Left lobe of liver (tissue), 2 donors: ENCODE measurements at regions not wholly inside any gene's neighbourhood (a gene's known extent, or its start where the extent isn't known, plus 50 kb on each side); places are given as distances from the start of the nearest gene placed in this dataset.

Experiments
- ATAC-seq: fragments of 200-7000 bp; cut with Tn5 transposase; one replicate; pipeline ENCODE4 v1.9.1; 2020; ENCODE audit warnings: mild to moderate bottlenecking, moderate library complexity
- DNase-seq: peaks from one replicate; pipeline ENCODE4 v3.0.0-alpha.2; 2020; ENCODE audit warnings: low spot score
- donor health status: DM: no; HTN: no; CAD: no; lungs with moderate emphysema.
- donor health status: DM: no; HTN: yes; CAD: no.

DNA sequence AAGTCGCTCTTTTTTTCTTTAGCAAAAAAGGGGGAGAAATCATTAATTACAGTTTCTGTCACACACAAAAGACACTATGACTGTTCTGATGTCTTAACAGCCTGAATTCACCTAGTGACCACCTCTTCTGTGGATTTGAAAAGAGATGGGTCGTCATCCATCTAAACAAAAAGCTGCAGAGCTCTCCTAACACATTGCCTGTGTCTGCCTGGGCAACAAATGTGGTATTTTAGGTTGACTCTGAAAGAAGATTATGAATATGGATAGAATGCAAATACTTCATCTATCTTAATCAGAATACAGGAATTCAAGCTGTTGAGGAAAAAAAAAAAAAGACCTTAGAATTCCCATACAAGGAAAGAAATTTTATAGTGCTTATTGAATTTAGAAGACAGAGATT, 304.4 kb upstream of the ADGRL2 start:
- DNase-seq, result no peak
- no peak for ATAC-seq

DNA sequence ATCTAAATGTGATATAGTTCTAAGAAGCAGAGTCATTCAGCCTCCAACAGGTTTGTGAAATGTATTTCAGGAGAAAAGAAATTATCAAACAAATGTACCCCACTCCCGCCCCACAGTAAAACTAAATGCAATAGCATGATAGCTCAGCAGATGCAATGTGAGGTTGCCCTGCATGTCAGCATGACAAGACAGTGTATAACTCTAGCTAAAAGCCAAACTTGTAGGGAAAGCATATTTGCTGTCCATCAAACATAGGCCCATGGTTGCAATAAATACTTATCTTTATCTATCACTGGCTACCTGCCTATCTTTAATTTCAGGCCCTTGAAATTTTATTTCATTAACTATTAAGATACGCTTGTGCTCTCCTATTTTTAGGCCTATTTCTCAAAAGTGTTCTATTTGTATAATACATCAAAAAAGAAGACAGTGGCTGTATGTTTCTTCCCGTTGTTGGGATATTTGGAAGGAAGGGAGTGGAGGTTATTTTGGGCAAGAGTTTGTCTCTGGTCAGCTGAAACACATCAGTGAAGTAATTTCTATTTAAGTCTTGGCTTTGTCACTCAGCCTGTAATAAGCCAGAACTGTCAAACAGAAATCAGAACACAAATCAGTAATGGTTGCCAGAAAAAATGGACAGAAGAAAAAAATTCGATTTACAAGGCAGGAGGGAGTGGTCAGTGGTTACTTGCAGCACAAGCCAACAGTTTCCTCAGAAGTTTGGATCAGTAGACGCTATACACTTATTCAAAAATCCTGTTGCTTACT, 307.4 kb upstream of the ADGRL2 start:
- ATAC-seq (no peak), DNase-seq (no peak)

DNA sequence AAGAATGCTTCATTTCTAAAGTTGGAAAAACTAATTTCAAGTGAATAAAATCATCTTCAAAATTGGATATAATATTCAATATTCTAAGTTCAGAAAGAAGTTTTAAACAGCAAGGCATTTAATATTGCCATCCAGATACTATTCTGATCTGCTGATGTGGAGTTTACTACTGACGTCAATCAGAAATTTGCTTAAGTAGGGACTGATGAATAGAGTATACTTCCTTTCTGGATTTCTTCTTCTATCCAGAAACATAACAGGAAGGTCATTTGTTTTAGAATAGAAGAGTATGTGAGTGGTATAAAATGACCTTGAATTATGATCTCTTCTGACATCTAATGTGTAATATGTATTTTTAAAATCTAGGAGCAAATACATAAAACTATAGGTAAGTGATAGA, 308.1 kb upstream of the ADGRL2 start:
- DNase-seq (no peak), ATAC-seq (no peak)

DNA sequence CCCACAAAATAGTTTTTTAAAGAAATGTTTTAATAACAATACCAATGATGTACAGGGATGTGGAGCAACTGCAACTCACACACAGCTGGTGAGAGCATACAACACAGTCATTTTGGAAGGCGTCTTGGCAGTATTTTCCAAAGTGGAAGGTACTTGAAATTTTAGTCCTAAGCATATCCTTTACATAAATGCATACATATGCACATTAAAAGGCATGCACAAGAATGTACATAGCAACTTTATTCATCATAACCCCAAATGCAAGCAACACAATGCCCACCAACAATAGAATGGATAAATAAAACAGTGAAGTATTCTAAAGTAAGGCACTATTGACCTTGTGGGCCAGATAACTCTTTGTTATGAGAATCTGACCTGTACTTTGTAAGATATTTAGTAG, 310.1 kb upstream of the ADGRL2 start:
- no peak for DNase-seq
- ATAC-seq, result no peak

DNA sequence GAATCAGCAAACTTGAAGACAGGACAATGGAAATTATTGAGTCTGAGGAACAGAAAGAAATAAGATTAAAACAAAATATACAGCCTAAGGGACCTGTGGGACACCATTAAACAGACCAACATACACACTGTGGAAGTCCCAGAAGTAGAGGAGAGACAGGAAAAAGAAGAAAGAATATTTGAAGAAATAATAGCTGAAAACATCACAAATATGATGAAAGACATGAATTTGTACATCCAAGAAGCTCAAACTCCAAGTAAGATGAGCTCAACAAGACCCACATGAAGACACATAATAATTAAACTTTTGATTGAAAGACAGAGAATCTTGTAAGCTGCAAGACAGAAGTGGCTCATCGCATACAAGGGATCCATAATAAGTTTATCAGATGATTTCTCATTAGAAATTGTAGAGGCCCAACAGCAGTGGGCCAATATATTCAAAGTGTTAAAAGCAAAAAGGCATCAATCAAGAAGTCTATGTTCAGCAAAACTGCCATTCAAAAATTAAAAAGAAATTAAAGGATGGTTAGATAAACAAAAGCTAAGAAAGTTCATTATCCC, 311.3 kb upstream of the ADGRL2 start:
- no peak for ATAC-seq
- DNase-seq, result no peak

DNA sequence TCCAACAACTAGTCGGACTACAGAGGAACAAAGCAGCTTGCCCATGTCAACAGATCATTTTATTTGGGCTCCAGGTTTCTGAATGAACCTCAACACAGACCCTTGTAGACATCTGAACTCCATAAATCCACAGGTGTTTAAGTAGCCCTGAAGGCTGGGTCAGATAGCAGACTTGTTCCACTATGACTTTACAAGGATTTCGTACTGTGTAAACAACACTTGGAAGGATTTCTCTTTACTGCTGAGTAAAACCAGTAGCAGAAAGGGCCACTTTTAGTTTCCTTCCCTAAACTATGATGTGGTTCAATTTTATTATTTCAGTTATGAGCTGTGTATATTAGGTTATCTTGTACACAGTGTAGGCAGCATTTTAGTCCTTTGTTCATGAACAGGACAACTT, 316.4 kb upstream of the ADGRL2 start:
- DNase-seq (no peak), ATAC-seq (no peak)

DNA sequence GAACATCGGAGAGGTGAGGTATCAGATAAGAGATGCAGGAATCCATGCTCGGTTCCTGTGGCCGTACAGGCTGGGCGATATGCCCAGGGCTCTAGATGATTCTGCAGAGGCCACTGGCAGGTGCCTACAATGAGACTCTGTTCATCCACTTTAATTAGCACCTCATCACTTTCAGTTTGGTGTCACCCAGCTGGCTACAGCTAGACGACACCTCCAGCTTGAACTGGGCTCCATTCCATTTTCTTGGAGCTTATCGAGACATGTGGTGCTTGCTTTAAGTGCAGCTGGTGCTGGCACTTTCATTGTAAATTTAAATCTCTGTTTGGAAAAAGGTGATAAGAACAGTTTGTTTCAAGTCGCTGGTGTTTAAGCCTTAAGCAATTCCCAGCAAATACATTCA, 322.5 kb upstream of the ADGRL2 start:
- DNase-seq (no peak), ATAC-seq (no peak)

DNA sequence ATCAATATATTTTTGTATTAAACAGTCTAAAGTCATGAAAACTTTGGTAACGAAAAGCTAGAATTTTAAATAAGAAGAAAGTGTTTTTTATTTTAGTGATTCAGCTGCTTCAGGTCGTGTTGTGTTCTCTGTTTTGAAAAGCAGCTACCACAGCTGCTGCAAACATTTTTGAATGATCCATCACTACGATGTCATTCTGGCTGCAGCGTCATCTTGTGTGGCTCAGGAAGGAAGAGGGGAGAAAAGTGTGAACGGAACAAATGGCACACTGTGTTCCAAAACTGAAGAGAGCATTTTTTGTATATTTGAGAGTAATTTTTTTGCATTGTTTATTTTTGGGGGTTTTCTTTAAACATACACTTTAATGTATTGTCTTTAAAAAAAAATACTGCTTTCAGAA, 323.0 kb upstream of the ADGRL2 start:
- DNase-seq (no peak), ATAC-seq (no peak)

DNA sequence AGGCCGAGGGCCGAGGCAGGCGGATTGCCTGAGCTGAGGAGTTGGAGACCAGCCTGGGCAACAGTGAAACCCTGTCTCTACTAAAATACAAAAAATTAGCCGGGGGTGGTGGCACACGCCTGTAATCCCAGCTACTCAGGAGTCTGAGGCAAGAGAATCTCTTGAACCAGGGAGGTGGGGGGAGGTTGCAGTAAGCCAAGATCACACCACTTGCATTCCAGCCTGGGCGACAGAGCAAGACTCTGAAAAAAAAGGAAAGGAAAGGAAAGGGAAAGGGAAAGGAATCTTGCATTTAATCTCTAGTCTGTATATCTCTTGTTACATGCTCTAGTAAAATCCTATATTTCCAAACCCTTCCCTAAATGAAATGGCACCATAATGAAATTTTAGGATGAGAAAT, 328.3 kb upstream of the ADGRL2 start:
- DNase-seq (no peak), ATAC-seq (no peak)

DNA sequence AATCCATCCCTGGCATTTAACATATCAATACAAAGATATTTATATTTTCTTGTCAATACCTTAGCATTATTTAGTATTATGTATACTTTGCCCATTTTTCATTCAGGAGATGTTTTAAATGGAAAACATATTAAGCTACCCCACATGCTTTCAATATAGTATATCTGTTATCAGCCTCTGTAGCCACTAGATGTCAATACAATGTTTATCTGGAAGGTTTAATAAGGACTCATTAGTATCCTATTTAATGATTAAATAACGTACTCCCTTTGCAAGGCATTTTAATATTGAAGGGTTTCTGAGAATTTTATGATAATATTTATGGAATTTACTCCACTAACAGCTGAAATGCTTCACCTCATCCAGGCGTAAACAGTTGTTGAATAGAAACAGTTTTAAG, 329.5 kb upstream of the ADGRL2 start:
- no peak for DNase-seq
- no peak for ATAC-seq

DNA sequence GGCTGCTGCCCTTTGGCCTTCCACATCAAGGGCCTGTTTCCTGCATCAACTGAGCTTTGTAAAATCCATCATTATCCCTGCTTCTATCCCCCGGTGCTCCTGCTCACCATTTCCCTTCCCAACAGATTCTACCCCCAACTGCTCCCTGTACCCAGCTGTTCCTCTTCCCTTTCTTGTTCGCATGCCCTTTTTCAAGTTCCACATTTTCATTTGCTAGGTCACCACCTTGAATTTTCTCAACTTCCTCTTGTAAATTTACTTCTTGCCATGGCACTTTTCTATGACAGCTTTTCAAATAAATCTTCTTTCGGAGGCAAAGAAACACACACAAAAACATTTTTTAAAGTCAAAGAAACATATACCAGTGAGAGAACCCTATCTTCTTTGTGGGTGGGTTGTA, 330.5 kb upstream of the ADGRL2 start:
- DNase-seq, result no peak
- ATAC-seq, result no peak

DNA sequence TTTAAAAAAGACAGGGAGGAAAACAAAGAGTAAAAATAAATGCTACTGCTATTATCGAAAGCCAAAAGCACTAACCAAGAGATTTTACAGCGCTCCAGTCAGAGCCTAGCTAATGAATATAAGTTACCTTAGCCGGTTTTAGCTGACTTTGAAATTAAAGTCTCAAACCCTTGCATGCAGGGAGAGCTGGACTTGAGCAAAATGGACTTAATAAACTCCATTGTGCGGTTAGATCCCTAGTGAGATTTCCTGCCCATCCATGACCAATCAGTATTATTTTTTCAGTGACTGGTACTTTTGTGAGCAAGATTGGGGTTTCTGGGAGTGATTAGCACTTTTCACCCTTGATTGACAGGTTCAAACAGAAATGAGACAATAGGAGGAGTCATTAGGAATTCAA, 333.4 kb upstream of the ADGRL2 start:
- no peak for DNase-seq

DNA sequence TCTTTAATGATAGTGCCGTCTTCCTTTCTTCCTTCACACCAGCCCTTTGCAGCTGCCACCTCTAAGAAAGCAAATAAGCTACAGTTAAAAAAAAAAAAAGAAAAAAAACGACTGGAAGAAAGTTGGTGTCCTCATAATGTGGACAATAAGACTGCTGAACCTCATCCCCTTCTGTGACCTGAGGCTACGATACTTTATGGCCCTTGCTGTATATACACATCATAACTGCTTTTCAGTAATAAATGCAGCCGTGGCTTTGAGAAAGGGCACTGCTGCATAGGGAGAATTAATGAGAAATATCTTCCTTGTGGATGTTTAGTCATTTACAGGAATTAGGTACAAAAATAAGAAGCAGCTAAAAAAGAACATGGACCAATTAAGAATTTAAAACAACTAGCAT, 333.8 kb upstream of the ADGRL2 start:
- no peak for ATAC-seq
- DNase-seq, result no peak

More for the DNA sequence above, 333.4 kb upstream of the ADGRL2 start:
- no peak for ATAC-seq

DNA sequence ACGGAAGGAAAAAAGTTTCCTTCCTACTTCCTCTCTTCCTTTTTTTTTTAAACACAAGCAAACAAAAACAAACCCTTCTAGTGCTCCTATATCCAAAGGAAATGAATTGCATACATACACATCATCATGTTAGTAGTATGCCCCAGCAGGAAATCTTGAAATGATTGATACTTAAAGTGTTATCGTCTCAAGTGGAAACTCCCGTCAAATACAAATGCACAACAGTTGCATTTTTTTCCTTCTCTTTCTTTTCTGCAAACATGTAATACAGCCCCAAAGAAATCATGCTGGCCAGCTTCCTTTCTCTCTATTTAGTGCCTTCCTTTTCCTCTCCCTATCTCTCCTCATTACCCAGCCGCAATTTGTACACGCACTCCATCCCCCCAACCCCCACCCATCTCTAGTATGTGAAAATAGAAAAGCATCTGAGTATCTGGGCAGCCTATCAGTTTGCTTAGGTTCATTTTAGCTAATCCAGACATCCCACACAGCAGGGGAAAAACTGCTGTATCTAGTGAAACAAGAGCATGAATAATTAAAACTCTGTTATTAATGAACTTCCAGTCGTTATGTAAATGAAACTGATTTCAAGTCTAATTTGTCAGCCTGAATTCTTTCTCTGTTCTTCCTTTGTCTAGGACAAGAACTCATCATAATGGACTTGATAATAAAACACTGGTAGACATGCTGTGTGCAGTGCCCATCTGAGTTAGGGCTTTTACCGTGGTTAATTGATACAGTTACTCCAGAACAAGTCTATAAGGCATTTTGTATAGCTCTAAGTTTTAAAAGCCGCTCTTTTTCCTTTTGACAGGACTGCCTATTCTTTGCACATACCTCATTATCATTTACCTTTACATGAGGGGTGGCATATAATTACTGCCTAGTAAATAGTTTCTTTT, 336.5 kb upstream of the ADGRL2 start:
- ATAC-seq (no peak), DNase-seq (no peak)

DNA sequence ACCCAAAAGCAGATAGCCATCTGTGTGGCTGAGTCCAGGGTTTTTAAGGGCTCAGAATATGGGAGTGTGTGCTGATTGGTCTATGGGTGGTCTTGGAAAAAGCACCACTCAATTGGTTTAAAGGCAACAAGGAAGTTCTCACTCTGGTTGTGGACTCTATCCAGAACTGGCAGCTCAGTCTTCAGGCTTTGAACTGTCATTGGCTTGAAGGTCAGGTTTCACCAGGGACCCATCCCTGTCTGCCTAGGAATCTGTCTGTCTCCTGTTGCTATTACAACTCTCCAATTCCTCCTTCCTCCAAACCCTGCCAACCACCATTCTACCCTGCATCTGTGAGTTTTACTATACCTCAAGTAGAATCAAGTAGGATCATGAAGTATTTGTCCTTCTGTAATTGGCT, 341.7 kb upstream of the ADGRL2 start:
- DNase-seq (no peak), ATAC-seq (no peak)

DNA sequence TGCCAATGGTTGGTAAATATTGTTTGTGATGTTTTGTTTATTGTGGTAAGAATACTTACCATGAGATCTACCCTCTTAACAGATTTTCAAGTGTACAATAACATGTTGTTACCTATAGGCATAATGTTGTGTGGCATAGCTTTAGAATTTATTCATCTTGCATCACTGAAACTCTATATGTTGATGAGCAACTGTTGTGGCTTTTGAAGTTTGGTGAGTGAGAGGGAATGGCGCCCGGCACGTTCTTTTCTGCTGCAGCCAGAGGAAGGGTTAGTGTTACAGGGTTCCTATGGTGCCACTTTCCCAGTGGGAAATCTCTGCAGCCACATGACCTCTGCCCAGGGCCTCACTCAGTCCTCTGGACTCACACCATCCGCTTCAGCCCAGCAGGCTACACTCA, 342.5 kb upstream of the ADGRL2 start:
- no peak for ATAC-seq
- no peak for DNase-seq

DNA sequence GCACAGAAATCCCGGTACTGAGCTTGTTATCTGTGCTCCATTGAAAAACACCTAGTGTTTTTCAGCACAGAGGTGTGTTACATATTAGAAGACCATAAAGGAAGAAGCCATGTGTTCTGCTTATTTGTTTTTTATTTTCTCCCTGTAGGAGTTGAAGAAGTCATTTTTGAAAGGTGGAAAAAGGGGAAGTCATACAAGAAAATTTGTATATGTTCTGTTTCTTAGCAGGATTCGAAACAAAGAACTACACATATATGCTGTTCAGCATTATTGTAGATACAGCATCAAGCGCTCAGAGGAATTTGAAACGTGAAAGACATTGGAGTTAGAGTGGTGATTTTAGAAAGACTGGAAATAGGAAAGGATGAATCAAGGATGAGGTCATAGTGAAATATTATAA, 345.3 kb upstream of the ADGRL2 start:
- ATAC-seq (no peak), DNase-seq (no peak)

DNA sequence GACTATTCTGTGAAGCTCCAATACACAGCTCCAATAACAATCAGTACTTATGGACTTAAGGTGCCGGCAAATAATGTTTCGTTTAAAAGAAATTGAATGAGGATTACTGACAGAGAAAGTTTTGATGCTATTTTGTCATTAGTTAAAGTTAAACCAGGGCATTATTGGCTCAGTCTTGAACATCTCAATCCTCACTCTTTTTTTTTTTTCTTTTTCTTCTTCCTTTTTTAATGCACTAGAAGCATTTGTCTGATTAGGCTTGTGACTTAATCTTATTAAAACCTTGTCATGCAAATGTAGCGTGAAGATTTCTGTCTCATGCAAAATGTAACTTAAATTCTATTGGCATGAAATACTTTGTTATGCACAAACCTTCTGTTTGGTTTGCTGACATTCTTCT, 346.8 kb upstream of the ADGRL2 start:
- ATAC-seq, result no peak

DNA sequence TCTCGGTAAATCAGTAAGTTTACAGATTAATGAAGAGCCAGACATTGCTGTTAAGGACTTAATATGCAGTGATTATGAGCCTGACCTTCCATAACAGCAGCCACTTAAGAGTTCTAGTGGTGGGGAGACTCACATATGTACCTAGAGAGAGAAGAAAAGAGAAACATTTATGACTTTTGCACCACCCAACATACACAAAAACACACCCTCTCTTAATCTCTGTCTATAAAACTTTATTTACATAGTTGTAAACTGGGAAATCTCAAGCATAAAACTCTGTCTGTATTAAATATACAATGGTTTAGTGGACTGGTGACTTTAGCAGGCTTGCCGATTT, 347.4 kb upstream of the ADGRL2 start:
- ATAC-seq (no peak), DNase-seq (no peak)

More for the DNA sequence above, 346.8 kb upstream of the ADGRL2 start:
- DNase-seq, result no peak

DNA sequence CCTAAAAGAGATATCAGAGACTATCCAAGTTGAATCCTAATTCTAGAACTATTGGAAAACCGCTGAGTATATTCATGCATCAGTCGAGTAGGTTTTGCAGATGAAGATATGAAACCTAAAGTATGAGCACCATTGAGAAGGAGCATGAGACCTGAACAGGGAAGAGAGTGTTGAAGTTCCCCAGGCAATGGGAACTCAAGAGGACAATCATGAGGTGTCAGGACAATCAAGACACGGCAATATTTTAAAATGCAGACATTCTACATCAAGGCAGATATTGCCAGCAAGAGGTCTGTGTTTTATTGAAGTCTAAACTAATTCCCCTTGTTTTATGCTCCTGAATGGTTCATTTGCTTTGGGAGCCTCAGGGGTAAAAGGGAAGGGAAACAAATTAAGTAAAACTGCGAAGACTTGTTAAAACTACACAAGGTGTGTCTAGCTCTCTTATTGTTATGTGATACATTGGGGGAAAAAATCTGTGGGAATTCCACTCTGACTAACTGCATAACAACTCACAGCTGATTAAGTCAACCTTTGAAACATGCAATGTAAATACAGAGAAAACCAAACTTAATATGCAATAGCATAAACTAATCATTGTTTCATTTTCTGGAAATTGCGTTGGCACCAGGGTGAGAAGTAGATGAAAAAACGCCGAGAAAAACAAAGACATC, 347.9 kb upstream of the ADGRL2 start:
- ATAC-seq (no peak), DNase-seq (no peak)

DNA sequence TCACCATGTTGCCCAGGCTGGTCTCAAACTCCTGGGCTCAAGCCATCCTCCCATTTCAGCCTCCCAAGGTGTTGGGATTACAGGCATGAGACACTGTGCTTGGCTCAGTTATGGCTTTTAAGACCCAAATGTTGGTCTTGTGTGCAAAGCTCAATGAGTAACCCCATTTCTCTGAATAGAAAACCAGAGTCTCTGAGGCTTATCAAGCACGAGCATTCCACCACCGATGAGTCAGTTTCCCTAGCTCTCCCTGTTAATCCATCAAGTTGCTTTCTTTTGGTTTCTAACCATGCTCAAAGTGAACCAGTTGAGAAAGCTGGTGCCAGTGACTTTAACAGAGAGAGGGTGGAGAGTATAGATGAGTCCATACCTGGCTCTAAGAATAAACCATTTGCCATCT, 350.9 kb upstream of the ADGRL2 start:
- ATAC-seq, result no peak
- no peak for DNase-seq
